ENCODE measurements at regions not wholly inside any gene's neighbourhood (a gene's known extent, or its start where the extent isn't known, plus 50 kb on each side); places are given as distances from the start of the nearest gene placed in this dataset.

DNA sequence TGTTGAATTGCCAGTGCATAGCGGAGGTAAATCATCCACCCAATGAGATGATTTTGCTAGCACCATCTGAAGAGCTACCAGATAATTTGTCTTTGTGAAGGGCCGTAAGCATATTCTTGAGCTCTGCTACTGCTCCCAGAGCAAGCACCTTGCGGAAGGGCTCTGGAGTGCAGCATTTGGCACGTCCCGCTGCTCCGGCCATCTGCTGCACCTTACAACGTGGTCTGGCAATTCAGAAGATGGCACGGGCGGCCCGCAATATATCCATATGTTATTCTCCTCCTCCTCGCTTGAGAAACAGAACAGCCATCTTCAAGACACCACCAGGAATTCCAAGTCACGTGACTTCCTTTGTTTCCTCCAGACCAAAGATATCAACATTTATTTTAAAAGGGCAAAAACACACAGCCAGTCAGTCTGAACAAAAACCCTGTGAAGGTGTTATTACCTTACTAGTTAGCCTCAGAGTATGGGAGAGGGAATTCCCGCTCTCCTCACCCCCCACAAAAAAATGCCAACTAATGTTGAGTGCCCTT is 1095.7 kb upstream of the TENM3 start:
- WGBS (ENCODE audit: low lambda C conversion rate), result 32% methylated on average over 13 of the region's 13 CpGs
- TF ChIP-seq ZNF546 (CRISPR knock-in tag; conservative IDR thresholded peaks at IDR 0.05), result no peak
- no peak for TF ChIP-seq DR1 (CRISPR knock-in tag; IDR thresholded peaks at IDR 0.05)
- TF ChIP-seq, protein P1, sequence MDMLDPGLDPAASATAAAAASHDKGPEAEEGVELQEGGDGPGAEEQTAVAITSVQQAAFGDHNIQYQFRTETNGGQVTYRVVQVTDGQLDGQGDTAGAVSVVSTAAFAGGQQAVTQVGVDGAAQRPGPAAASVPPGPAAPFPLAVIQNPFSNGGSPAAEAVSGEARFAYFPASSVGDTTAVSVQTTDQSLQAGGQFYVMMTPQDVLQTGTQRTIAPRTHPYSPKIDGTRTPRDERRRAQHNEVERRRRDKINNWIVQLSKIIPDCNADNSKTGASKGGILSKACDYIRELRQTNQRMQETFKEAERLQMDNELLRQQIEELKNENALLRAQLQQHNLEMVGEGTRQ (IDR thresholded peaks at IDR 0.05; ENCODE audit: low read depth, low read length), result peak; percentile 44
- TF ChIP-seq, protein P1 (CRISPR knock-in tag; IDR thresholded peaks at IDR 0.05; ENCODE audit: borderline replicate concordance), result no peak
- no peak for TF ChIP-seq PAWR (CRISPR knock-in tag; IDR thresholded peaks at IDR 0.05; ENCODE audit: borderline replicate concordance)
- no peak for TF ChIP-seq TARDBP (CRISPR knock-in tag; IDR thresholded peaks at IDR 0.05)
- TF ChIP-seq, protein P2, sequence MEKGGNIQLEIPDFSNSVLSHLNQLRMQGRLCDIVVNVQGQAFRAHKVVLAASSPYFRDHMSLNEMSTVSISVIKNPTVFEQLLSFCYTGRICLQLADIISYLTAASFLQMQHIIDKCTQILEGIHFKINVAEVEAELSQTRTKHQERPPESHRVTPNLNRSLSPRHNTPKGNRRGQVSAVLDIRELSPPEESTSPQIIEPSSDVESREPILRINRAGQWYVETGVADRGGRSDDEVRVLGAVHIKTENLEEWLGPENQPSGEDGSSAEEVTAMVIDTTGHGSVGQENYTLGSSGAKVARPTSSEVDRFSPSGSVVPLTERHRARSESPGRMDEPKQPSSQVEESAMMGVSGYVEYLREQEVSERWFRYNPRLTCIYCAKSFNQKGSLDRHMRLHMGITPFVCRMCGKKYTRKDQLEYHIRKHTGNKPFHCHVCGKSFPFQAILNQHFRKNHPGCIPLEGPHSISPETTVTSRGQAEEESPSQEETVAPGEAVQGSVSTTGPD (CRISPR knock-in tag; IDR thresholded peaks at IDR 0.05), result no peak
- TF ChIP-seq THYN1 (CRISPR knock-in tag; IDR thresholded peaks at IDR 0.05; ENCODE audit: borderline replicate concordance, low read depth), result no peak
- TF ChIP-seq, protein P3, sequence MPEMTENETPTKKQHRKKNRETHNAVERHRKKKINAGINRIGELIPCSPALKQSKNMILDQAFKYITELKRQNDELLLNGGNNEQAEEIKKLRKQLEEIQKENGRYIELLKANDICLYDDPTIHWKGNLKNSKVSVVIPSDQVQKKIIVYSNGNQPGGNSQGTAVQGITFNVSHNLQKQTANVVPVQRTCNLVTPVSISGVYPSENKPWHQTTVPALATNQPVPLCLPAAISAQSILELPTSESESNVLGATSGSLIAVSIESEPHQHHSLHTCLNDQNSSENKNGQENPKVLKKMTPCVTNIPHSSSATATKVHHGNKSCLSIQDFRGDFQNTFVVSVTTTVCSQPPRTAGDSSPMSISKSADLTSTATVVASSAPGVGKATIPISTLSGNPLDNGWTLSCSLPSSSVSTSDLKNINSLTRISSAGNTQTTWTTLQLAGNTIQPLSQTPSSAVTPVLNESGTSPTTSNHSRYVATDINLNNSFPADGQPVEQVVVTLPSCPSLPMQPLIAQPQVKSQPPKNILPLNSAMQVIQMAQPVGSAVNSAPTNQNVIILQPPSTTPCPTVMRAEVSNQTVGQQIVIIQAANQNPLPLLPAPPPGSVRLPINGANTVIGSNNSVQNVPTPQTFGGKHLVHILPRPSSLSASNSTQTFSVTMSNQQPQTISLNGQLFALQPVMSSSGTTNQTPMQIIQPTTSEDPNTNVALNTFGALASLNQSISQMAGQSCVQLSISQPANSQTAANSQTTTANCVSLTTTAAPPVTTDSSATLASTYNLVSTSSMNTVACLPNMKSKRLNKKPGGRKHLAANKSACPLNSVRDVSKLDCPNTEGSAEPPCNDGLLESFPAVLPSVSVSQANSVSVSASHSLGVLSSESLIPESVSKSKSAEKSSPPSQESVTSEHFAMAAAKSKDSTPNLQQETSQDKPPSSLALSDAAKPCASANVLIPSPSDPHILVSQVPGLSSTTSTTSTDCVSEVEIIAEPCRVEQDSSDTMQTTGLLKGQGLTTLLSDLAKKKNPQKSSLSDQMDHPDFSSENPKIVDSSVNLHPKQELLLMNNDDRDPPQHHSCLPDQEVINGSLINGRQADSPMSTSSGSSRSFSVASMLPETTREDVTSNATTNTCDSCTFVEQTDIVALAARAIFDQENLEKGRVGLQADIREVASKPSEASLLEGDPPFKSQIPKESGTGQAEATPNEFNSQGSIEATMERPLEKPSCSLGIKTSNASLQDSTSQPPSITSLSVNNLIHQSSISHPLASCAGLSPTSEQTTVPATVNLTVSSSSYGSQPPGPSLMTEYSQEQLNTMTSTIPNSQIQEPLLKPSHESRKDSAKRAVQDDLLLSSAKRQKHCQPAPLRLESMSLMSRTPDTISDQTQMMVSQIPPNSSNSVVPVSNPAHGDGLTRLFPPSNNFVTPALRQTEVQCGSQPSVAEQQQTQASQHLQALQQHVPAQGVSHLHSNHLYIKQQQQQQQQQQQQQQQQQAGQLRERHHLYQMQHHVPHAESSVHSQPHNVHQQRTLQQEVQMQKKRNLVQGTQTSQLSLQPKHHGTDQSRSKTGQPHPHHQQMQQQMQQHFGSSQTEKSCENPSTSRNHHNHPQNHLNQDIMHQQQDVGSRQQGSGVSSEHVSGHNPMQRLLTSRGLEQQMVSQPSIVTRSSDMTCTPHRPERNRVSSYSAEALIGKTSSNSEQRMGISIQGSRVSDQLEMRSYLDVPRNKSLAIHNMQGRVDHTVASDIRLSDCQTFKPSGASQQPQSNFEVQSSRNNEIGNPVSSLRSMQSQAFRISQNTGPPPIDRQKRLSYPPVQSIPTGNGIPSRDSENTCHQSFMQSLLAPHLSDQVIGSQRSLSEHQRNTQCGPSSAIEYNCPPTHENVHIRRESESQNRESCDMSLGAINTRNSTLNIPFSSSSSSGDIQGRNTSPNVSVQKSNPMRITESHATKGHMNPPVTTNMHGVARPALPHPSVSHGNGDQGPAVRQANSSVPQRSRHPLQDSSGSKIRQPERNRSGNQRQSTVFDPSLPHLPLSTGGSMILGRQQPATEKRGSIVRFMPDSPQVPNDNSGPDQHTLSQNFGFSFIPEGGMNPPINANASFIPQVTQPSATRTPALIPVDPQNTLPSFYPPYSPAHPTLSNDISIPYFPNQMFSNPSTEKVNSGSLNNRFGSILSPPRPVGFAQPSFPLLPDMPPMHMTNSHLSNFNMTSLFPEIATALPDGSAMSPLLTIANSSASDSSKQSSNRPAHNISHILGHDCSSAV (CRISPR knock-in tag; IDR thresholded peaks at IDR 0.05; ENCODE audit: borderline replicate concordance), result no peak
- no peak for TF ChIP-seq ZNF33A (CRISPR knock-in tag; IDR thresholded peaks at IDR 0.05; ENCODE audit: borderline replicate concordance)
- TF ChIP-seq NFIB (CRISPR knock-in tag; IDR thresholded peaks at IDR 0.05; ENCODE audit: borderline replicate concordance), result no peak
- no peak for TF ChIP-seq CBX1 (IDR thresholded peaks at IDR 0.05; ENCODE audit: low read depth)
- peak; percentile 86 for TF ChIP-seq RAD51 (IDR thresholded peaks at IDR 0.05; ENCODE audit: borderline replicate concordance)
- no peak for TF ChIP-seq CC2D1A (CRISPR knock-in tag; IDR thresholded peaks at IDR 0.05)

More for the DNA sequence above, 1095.7 kb upstream of the TENM3 start:
- FAIRE-seq (no peak), ATAC-seq (no peak), DNase-seq (ENCODE audit: low spot score) (no peak)
- ChIA-PET CTCF (ENCODE audit: low intra/inter-chr PET ratio, low total read pairs) (no interaction called here), POLR2A (no interaction called here)
- in situ Hi-C loops (cut with HindIII; ENCODE audit: extremely low pct_ligation_motif_present, low pct_unique_long_range_greater_than_20kb) (no loop called here), intact Hi-C loops (cut with micrococcal nuclease; ENCODE audit: unreplicated experiment) (no loop called here)
- H3K9me3 ChIP-seq (ENCODE audit: low read length), result no peaks in the 10 kb centered on the region
- H2AFZ ChIP-seq (ENCODE audit: low read length), result no peak overlapping the region
- H4K20me1 ChIP-seq (ENCODE audit: insufficient read depth, low read length), result no peaks in the 10 kb centered on the region
- H3K4me3 ChIP-seq (replicated peaks in 1 of 3; ENCODE audit: insufficient read depth in 1 of 3, low read depth in 2 of 3, low read length in 3 of 3), result no peak overlapping the region
- no TSS peak for BruUV-seq (replicated peaks)
- H3K27me3 ChIP-seq (ENCODE audit: control insufficient read depth in 1 of 2, insufficient read depth in 2 of 2, low read length in 2 of 2), result no peaks in the 10 kb centered on the region
- no peaks in the 10 kb centered on the region for H3K79me2 ChIP-seq (ENCODE audit: insufficient read depth, low read length)
- no peaks in the 10 kb centered on the region for H3K36me3 ChIP-seq (replicated peaks in 1 of 2; ENCODE audit: control insufficient read depth in 1 of 2, insufficient read depth in 2 of 2, low read length in 2 of 2)
- no peak overlapping the region for H3K9ac ChIP-seq (ENCODE audit: insufficient read depth, low read depth, low read length)
- no peak overlapping the region for H3K27ac ChIP-seq (ENCODE audit: extremely low read length, insufficient read depth, low read length)
- H3K4me1 ChIP-seq (ENCODE audit: insufficient read depth, low read length), result no peaks in the 10 kb centered on the region
- no peak overlapping the region for H3K4me2 ChIP-seq (ENCODE audit: low read depth, low read length)

All from HepG2 (cell line).